ENCODE measurements at regions not wholly inside any gene's neighbourhood (a gene's known extent, or its start where the extent isn't known, plus 50 kb on each side); places are given as distances from the start of the nearest gene placed in this dataset.

DNA sequence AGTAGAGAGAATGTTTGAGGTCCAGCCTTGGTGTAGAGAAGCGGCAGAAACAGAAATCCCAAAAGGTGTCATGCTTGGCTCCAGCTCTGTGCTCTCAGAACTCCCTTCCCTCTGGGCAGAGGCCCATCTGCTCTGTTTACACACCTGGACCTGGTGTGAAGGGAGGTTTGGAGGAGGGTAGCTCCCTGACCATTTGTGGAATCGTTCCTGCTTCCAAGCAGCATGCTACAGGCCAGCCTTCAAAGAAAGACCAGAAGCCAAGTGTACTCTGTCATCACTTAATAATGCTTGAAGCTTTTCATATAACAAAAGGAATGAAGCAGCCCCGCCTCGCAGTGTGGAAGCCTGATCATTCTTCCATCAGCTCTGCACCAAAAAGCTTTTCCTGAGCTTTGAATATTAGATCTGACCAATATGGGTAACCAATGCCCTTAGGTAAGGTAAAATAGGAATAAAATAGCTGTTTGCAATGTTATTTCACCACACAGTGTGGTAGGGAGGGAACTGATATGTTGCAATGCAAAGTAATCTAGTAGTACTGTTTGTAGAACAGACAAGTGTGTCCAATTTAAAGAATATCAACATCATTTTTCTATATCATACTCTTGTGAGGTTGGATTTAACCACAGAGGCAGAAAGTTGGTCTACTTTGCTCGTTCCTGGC lies 63.3 kb downstream of the ZIC5 start:
- TF ChIP-seq, protein P1, sequence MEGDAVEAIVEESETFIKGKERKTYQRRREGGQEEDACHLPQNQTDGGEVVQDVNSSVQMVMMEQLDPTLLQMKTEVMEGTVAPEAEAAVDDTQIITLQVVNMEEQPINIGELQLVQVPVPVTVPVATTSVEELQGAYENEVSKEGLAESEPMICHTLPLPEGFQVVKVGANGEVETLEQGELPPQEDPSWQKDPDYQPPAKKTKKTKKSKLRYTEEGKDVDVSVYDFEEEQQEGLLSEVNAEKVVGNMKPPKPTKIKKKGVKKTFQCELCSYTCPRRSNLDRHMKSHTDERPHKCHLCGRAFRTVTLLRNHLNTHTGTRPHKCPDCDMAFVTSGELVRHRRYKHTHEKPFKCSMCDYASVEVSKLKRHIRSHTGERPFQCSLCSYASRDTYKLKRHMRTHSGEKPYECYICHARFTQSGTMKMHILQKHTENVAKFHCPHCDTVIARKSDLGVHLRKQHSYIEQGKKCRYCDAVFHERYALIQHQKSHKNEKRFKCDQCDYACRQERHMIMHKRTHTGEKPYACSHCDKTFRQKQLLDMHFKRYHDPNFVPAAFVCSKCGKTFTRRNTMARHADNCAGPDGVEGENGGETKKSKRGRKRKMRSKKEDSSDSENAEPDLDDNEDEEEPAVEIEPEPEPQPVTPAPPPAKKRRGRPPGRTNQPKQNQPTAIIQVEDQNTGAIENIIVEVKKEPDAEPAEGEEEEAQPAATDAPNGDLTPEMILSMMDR (optimal IDR thresholded peaks at IDR 0.05 in 1 of 3, IDR thresholded peaks at IDR 0.05 in 1 of 3, conservative IDR thresholded peaks at IDR 0.05 in 1 of 3; ENCODE audit: extremely low read depth in 1 of 3, insufficient read depth in 2 of 3, low read length in 3 of 3) = no peak
- no peak for TF ChIP-seq EZH2 (IDR thresholded peaks at IDR 0.05; ENCODE audit: low read length)
- H3K4me3 ChIP-seq (ENCODE audit: control insufficient read depth in 2 of 3, extremely low read depth in 1 of 3, insufficient read depth in 2 of 3, low read depth in 1 of 3, low read length in 3 of 3) = no peak overlapping the region
- no peaks in the 10 kb centered on the region for H4K20me1 ChIP-seq (ENCODE audit: control insufficient read depth, extremely low read depth, insufficient read depth, low read length)
- H2AFZ ChIP-seq (ENCODE audit: control insufficient read depth, low read length) = no peak overlapping the region
- dilution Hi-C loops (cut with MboI; ENCODE audit: extremely low pct_ligation_motif_present, low sequenced_read_pairs) = no loop called here
- FAIRE-seq (no peak), DNase-seq (ENCODE audit: low read depth, low spot score) (no peak)
- H3K9me3 ChIP-seq (ENCODE audit: control insufficient read depth, low read depth, low read length) = no peaks in the 10 kb centered on the region
- no peak overlapping the region for H3K27ac ChIP-seq (ENCODE audit: control insufficient read depth, insufficient read depth, low read length)
- no peaks in the 10 kb centered on the region for H3K36me3 ChIP-seq (ENCODE audit: control insufficient read depth in 2 of 2, extremely low read depth in 1 of 2, insufficient read depth in 2 of 2, low read length in 2 of 2)
- no peak overlapping the region for H3K4me2 ChIP-seq (ENCODE audit: control insufficient read depth, extremely low read depth, insufficient read depth, low read depth, low read length)
- H3K4me1 ChIP-seq (ENCODE audit: control insufficient read depth, extremely low read depth, insufficient read depth, low read length) = no peaks in the 10 kb centered on the region
- peaks cover 2% of the 10 kb centered on the region for H3K27me3 ChIP-seq (ENCODE audit: control insufficient read depth, extremely low read depth, insufficient read depth, low read length)
- no peaks in the 10 kb centered on the region for H3K79me2 ChIP-seq (ENCODE audit: control insufficient read depth, insufficient read depth, low read length)
- no peaks in the 10 kb centered on the region for H3K9me1 ChIP-seq (ENCODE audit: control insufficient read depth, extremely low read depth, insufficient read depth, low read length)
- H3K9ac ChIP-seq (ENCODE audit: control insufficient read depth, extremely low read depth, insufficient read depth, low read length) = no peak overlapping the region

DNA sequence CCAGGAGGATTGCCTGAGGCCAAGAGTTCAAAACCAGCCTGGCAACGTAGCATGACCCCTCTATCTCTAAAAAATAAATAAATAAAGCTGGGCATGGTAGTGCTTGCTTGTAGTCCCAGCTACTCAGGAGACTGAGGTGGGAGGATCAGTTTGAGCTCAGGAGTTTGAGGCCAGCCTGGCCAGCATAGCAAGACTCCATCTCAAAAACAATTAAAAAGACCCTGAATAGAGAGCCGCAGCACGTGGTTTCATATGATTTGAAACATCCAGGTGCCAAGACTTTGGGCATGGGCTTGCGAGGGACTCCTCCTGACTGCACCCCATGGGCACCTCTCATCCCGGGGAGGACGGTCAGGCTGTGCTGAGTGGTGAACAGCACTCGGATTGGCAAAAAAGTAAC lies 63.9 kb downstream of the ZIC5 start:
- dilution Hi-C loops (cut with MboI; ENCODE audit: extremely low pct_ligation_motif_present, low sequenced_read_pairs) = no loop called here
- TF ChIP-seq, protein P1 (optimal IDR thresholded peaks at IDR 0.05 in 1 of 3, IDR thresholded peaks at IDR 0.05 in 1 of 3, conservative IDR thresholded peaks at IDR 0.05 in 1 of 3; ENCODE audit: extremely low read depth in 1 of 3, insufficient read depth in 2 of 3, low read length in 3 of 3) = no peak
- no peak for TF ChIP-seq EZH2 (IDR thresholded peaks at IDR 0.05; ENCODE audit: low read length)
- no peaks in the 10 kb centered on the region for H3K79me2 ChIP-seq (ENCODE audit: control insufficient read depth, insufficient read depth, low read length)
- H3K9me1 ChIP-seq (ENCODE audit: control insufficient read depth, extremely low read depth, insufficient read depth, low read length) = no peaks in the 10 kb centered on the region
- DNase-seq (ENCODE audit: low read depth, low spot score) = no peak
- peaks cover 2% of the 10 kb centered on the region for H3K27me3 ChIP-seq (ENCODE audit: control insufficient read depth, extremely low read depth, insufficient read depth, low read length)
- no peak for FAIRE-seq
- no peaks in the 10 kb centered on the region for H4K20me1 ChIP-seq (ENCODE audit: control insufficient read depth, extremely low read depth, insufficient read depth, low read length)
- no peak overlapping the region for H3K4me2 ChIP-seq (ENCODE audit: control insufficient read depth, extremely low read depth, insufficient read depth, low read depth, low read length)
- H2AFZ ChIP-seq (ENCODE audit: control insufficient read depth, low read length) = no peak overlapping the region
- H3K36me3 ChIP-seq (ENCODE audit: control insufficient read depth in 2 of 2, extremely low read depth in 1 of 2, insufficient read depth in 2 of 2, low read length in 2 of 2) = no peaks in the 10 kb centered on the region
- no peaks in the 10 kb centered on the region for H3K4me1 ChIP-seq (ENCODE audit: control insufficient read depth, extremely low read depth, insufficient read depth, low read length)
- no peak overlapping the region for H3K9ac ChIP-seq (ENCODE audit: control insufficient read depth, extremely low read depth, insufficient read depth, low read length)
- no peak overlapping the region for H3K4me3 ChIP-seq (ENCODE audit: control insufficient read depth in 2 of 3, extremely low read depth in 1 of 3, insufficient read depth in 2 of 3, low read depth in 1 of 3, low read length in 3 of 3)
- H3K9me3 ChIP-seq (ENCODE audit: control insufficient read depth, low read depth, low read length) = no peaks in the 10 kb centered on the region
- H3K27ac ChIP-seq (ENCODE audit: control insufficient read depth, insufficient read depth, low read length) = no peak overlapping the region
